ENCODE measurements at regions not wholly inside any gene's neighbourhood (a gene's known extent, or its start where the extent isn't known, plus 50 kb on each side); places are given as distances from the start of the nearest gene placed in this dataset.

- TF ChIP-seq CHD7 (IDR thresholded peaks at IDR 0.05; ENCODE audit: insufficient replicate concordance, low read length) (no peak), NRF1 (IDR thresholded peaks at IDR 0.05; ENCODE audit: low read depth, low read length) (no peak), SP2 (IDR thresholded peaks at IDR 0.05; ENCODE audit: low read length) (no peak)
Measured at GRCh38 chr2:192675681-192676080, 480.9 kb upstream of the TMEFF2 start (continued).
